ENCODE measurements at regions not wholly inside any gene's neighbourhood (a gene's known extent, or its start where the extent isn't known, plus 50 kb on each side); places are given as distances from the start of the nearest gene placed in this dataset.

DNA sequence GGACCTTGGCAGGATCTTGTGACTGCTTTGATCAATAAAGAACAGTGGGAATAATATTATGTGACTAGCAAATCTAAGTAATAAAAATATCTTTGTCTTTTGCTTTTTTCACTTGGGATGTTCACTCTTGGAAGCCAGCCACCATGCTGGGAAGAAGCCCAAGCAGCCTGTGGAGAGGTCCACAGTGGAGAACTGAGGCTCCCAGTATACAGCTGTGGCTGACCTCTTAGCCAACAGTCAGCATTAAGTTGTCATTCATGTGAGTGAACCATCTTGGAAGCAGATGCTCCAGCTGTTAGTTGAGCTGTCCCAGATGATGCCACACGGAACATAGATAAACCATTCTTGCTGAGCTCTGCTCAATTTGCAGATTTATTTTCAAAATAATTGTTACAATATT, 160.0 kb downstream of the OSR1 start:
- TF ChIP-seq, protein P1, sequence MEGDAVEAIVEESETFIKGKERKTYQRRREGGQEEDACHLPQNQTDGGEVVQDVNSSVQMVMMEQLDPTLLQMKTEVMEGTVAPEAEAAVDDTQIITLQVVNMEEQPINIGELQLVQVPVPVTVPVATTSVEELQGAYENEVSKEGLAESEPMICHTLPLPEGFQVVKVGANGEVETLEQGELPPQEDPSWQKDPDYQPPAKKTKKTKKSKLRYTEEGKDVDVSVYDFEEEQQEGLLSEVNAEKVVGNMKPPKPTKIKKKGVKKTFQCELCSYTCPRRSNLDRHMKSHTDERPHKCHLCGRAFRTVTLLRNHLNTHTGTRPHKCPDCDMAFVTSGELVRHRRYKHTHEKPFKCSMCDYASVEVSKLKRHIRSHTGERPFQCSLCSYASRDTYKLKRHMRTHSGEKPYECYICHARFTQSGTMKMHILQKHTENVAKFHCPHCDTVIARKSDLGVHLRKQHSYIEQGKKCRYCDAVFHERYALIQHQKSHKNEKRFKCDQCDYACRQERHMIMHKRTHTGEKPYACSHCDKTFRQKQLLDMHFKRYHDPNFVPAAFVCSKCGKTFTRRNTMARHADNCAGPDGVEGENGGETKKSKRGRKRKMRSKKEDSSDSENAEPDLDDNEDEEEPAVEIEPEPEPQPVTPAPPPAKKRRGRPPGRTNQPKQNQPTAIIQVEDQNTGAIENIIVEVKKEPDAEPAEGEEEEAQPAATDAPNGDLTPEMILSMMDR (IDR thresholded peaks at IDR 0.05; ENCODE audit: borderline replicate concordance, extremely low read depth, low read length, poor library complexity, severe bottlenecking) = no peak
- TF ChIP-seq EZH2 (IDR thresholded peaks at IDR 0.05; ENCODE audit: borderline replicate concordance, low read depth, low read length, severe bottlenecking) = no peak
